GM12878 (cell line): ENCODE measurements at regions not wholly inside any gene's neighbourhood (a gene's known extent, or its start where the extent isn't known, plus 50 kb on each side); places are given as distances from the start of the nearest gene placed in this dataset.

Source experiments
- ATAC-seq: fragments of 200-7000 bp; cut with Tn5 transposase; 3 replicates; pipeline ENCODE4 v1.9.1; 2020; ENCODE audit warnings: mild to moderate bottlenecking, moderate library complexity
- BruUV-seq: library from RNA; stranded (reverse); fragments of 400-500 nt; replicated peaks from 2 replicates; lab custom pipeline; 2021; lab: Mats Ljungman, UMichigan
- CTCF ChIA-PET: fragments of 300-600 bp; sonication (Branson Sonifier 250); formaldehyde crosslinking; extraction: SDS; loops from one replicate; lab custom pipeline; 2021; ENCODE audit warnings: inconsistent platforms; lab: Yijun Ruan, JAX
- POLR2A ChIA-PET: fragments of 350-600 bp; formaldehyde crosslinking; extraction: SDS; loops from one replicate; lab custom pipeline; 2021; ENCODE audit warnings: inconsistent platforms; lab: Charles Lee
- RAD21 ChIA-PET: fragments of 300-600 bp; sonication (Branson Sonifier 250); formaldehyde crosslinking; loops from one replicate; lab custom pipeline; 2023; ENCODE audit warnings: antibody characterized with exemption; ENCODE audit not compliant: unreplicated experiment; lab: Charles Lee
- SMC1A ChIA-PET: fragments of 300-600 bp; sonication (Branson Sonifier 250); formaldehyde crosslinking; loops from one replicate; lab custom pipeline; 2023; ENCODE audit not compliant: unreplicated experiment, uncharacterized antibody; lab: Charles Lee
- DNase-seq: peaks from one replicate; pipeline ENCODE4 v3.0.0-alpha.2; 2011; ENCODE audit warnings: low read depth, low spot score
- FAIRE-seq: peaks from 3 replicates; lab custom pipeline; 2011; peaks lifted over from hg19 to GRCh38; lab: Jason Lieb, UNC
- H2AFZ ChIP-seq: 2 replicates; pipeline ENCODE4 v1.6.0; 2011; ENCODE audit warnings: low read depth, low read length, control low read depth; ENCODE audit not compliant: control insufficient read depth
- H3K27ac ChIP-seq: 2 replicates; pipeline ENCODE4 v1.5.1; 2011; ENCODE audit warnings: control low read depth; ENCODE audit not compliant: control insufficient read depth, insufficient read depth
- H3K27me3 ChIP-seq, 2 experiments: replicated peaks in 1 of 2; 2 replicates each; pipeline versions ENCODE4 v1.6.0 to v1.6.1; 2011; ENCODE audit warnings: low read length in 1 of 2; ENCODE audit not compliant: control insufficient read depth in 2 of 2, insufficient read depth in 2 of 2
- H3K36me3 ChIP-seq, 2 experiments: 2 replicates each; pipeline ENCODE4 v1.5.1; 2011; ENCODE audit warnings: low read length in 1 of 2; ENCODE audit not compliant: control insufficient read depth in 2 of 2, insufficient read depth in 2 of 2
- H3K4me1 ChIP-seq: 2 replicates; pipeline ENCODE4 v1.6.1; 2011; ENCODE audit warnings: mild to moderate bottlenecking, low read length, moderate library complexity, mixed read lengths; ENCODE audit not compliant: control insufficient read depth, insufficient read depth
- H3K4me2 ChIP-seq: 2 replicates; pipeline ENCODE4 v1.6.0; 2011; ENCODE audit warnings: control low read depth; ENCODE audit not compliant: control insufficient read depth, insufficient read depth
- H3K4me3 ChIP-seq: fragments of 200-600 bp; sonication (generic); 2 replicates; pipeline ENCODE4 v1.5.1; 2016
- H3K79me2 ChIP-seq: 2 replicates; pipeline ENCODE4 v1.6.0; 2011; ENCODE audit warnings: low read length; ENCODE audit not compliant: control insufficient read depth, insufficient read depth
- H3K9ac ChIP-seq: 2 replicates; pipeline ENCODE4 v1.8.0; 2011; ENCODE audit warnings: low read length, control low read depth, mixed read lengths; ENCODE audit not compliant: control insufficient read depth, insufficient read depth
- H3K9me3 ChIP-seq: replicated peaks from 3 replicates; pipeline ENCODE4 v1.5.1; 2011; ENCODE audit warnings: mild to moderate bottlenecking, low read length; ENCODE audit not compliant: control insufficient read depth, insufficient read depth
- H4K20me1 ChIP-seq: 2 replicates; pipeline ENCODE4 v1.6.0; 2011; ENCODE audit not compliant: control insufficient read depth, insufficient read depth
- BCLAF1 ChIP-seq: fragments of 450-650 bp; IDR thresholded peaks from 2 replicates; pipeline ENCODE4 v1.6.1; 2017; ENCODE audit warnings: antibody characterized with exemption, mild to moderate bottlenecking, moderate library complexity
- CBX3 ChIP-seq: fragments of 200-600 bp; sonication (generic); IDR thresholded peaks from 2 replicates; pipeline ENCODE4 v1.6.1; 2016; ENCODE audit warnings: low read depth, borderline replicate concordance
- EED ChIP-seq: sonication (generic); IDR thresholded peaks from 2 replicates; pipeline ENCODE4 v1.6.1; 2016; ENCODE audit warnings: antibody characterized with exemption, low read depth
- FOS ChIP-seq: IDR thresholded peaks from 3 replicates; pipeline ENCODE4 v1.6.1; 2011; ENCODE audit warnings: borderline replicate concordance; ENCODE audit not compliant: insufficient read length; ENCODE audit errors: extremely low read depth
- FOXK2 ChIP-seq: fragments of 450-650 bp; IDR thresholded peaks from 2 replicates; pipeline ENCODE4 v1.6.1; 2017; ENCODE audit warnings: mild to moderate bottlenecking, moderate library complexity
- FOXM1 ChIP-seq: IDR thresholded peaks from 2 replicates; pipeline ENCODE4 v1.6.1; 2012; ENCODE audit warnings: low read depth, mild to moderate bottlenecking, inconsistent platforms, low read length, moderate library complexity
- MEF2B ChIP-seq: fragments of 450-650 bp; IDR thresholded peaks from 2 replicates; pipeline ENCODE4 v1.6.1; 2018; ENCODE audit warnings: mild to moderate bottlenecking, moderate library complexity; ENCODE audit not compliant: partially characterized antibody, poor library complexity, severe bottlenecking
- NBN ChIP-seq: fragments of 450-650 bp; IDR thresholded peaks from 2 replicates; pipeline ENCODE4 v1.6.1; 2016
- NFYA ChIP-seq: IDR thresholded peaks from 2 replicates; pipeline ENCODE4 v1.6.1; 2011; ENCODE audit warnings: low read depth, mild to moderate bottlenecking, low read length, improper control_type of control experiment, borderline replicate concordance
- POU2F2 ChIP-seq: IDR thresholded peaks from 3 replicates; pipeline ENCODE4 v1.6.1; 2011; ENCODE audit warnings: low read depth, mild to moderate bottlenecking, low read length, borderline replicate concordance
- SUZ12 ChIP-seq: fragments of 200-600 bp; sonication (generic); IDR thresholded peaks from one replicate; pipeline ENCODE4 v1.6.1; 2018; ENCODE audit warnings: antibody characterized with exemption, mild to moderate bottlenecking; ENCODE audit not compliant: unreplicated experiment
- TCF12 ChIP-seq: IDR thresholded peaks from 2 replicates; pipeline ENCODE4 v1.6.1; 2011; ENCODE audit warnings: low read depth, mild to moderate bottlenecking, low read length
- USF1 ChIP-seq: IDR thresholded peaks from 2 replicates; pipeline ENCODE4 v1.6.1; 2011; ENCODE audit warnings: borderline replicate concordance, low read depth, mild to moderate bottlenecking, moderate library complexity, mixed read lengths, low read length; ENCODE audit not compliant: insufficient read depth; ENCODE audit errors: extremely low read length
- WGBS: methylation state at CpG from one replicate; pipeline ENCODE4 v1.1.6; 2016; ENCODE audit warnings: low lambda C conversion rate; ENCODE audit not compliant: insufficient replicate concordance, insufficient coverage; ENCODE audit errors: missing lambda C conversion rate; 5-methylcytosine and 5-hydroxymethylcytosine counted together
- in situ Hi-C: fragments of 300-500 bp; cut with MboI; formaldehyde crosslinking; loops from 9 replicates; pipeline ENCODE4 v1.14.3; 2018; ENCODE audit warnings: mixed read lengths
- intact Hi-C: fragments of 100-400 bp; cut with micrococcal nuclease; formaldehyde crosslinking; loops from one replicate; pipeline ENCODE4 v1.14.2; 2022; ENCODE audit not compliant: unreplicated experiment

- intact Hi-C loops, result no loop called here
- no peaks in the 10 kb centered on the region for H3K9me3 ChIP-seq
- H3K27me3 ChIP-seq, result no peaks in the 10 kb centered on the region; a peak in 1 of 4 replicates
- BruUV-seq, result no TSS peak
- no peaks in the 10 kb centered on the region for H3K79me2 ChIP-seq
- in situ Hi-C loops, result no loop called here
- TF ChIP-seq FOXM1 (no peak), POU2F2 (no peak), FOS (no peak), MEF2B (no peak), USF1 (no peak), SUZ12 (no peak), NFYA (no peak), NBN (no peak), EED (no peak), FOXK2 (no peak), BCLAF1 (no peak), TCF12 (no peak), CBX3 (no peak)
- ChIA-PET POLR2A (no interaction called here), SMC1A (no interaction called here), CTCF (no interaction called here), RAD21 (no interaction called here)
- no peaks in the 10 kb centered on the region for H4K20me1 ChIP-seq
- H3K4me3 ChIP-seq, result no peak overlapping the region
- ATAC-seq (no peak), FAIRE-seq (no peak), DNase-seq (no peak)
- H3K36me3 ChIP-seq, result no peaks in the 10 kb centered on the region
- H3K27ac ChIP-seq, result no peak overlapping the region
- no peak overlapping the region for H3K4me2 ChIP-seq
- WGBS, result 24% methylated on average over 11 of the region's 11 CpGs
- no peak overlapping the region for H2AFZ ChIP-seq
- H3K4me1 ChIP-seq, result no peaks in the 10 kb centered on the region
- H3K9ac ChIP-seq, result no peak overlapping the region
Measured at GRCh38 chr12:131281016-131281415, 327.3 kb downstream of the ADGRD1 start.
